A673 (cell line): ENCODE measurements at regions not wholly inside any gene's neighbourhood (a gene's known extent, or its start where the extent isn't known, plus 50 kb on each side); places are given as distances from the start of the nearest gene placed in this dataset.

Experiments
- BruUV-seq: library from RNA; stranded (reverse); fragments of 400-500 nt; replicated peaks from 2 replicates; lab custom pipeline; 2021; lab: Mats Ljungman, UMichigan
- CTCF ChIA-PET: fragments of 300-600 bp; sonication (Branson Sonifier 250); formaldehyde crosslinking; loops from one replicate; lab custom pipeline; 2022; ENCODE audit warnings: antibody characterized with exemption; lab: Charles Lee
- POLR2A ChIA-PET: fragments of 300-600 bp; sonication (Branson Sonifier 250); formaldehyde crosslinking; loops from one replicate; lab custom pipeline; 2022; ENCODE audit warnings: antibody characterized with exemption; ENCODE audit not compliant: low non-redundant PET; lab: Charles Lee
- DNase-seq: peaks from one replicate; pipeline ENCODE4 v3.0.0-alpha.2; 2015; ENCODE audit warnings: low spot score
- H3K27ac ChIP-seq: fragments of 200-600 bp; sonication (generic); 2 replicates; pipeline ENCODE4 v1.5.1; 2016; ENCODE audit warnings: mixed run types, low read depth, mild to moderate bottlenecking, mixed read lengths, antibody characterized with exemption, low read length; ENCODE audit not compliant: poor library complexity, severe bottlenecking
- H3K27me3 ChIP-seq: fragments of 200-600 bp; sonication (generic); replicated peaks from 2 replicates; pipeline ENCODE4 v1.6.1; 2017; ENCODE audit warnings: mixed run types, low read depth, mild to moderate bottlenecking, mixed read lengths, antibody characterized with exemption, low read length; ENCODE audit not compliant: insufficient read depth, poor library complexity
- H3K36me3 ChIP-seq: fragments of 200-600 bp; sonication (generic); 2 replicates; pipeline ENCODE4 v1.6.1; 2016; ENCODE audit warnings: mixed run types, mild to moderate bottlenecking, mixed read lengths, antibody characterized with exemption, low read length; ENCODE audit not compliant: insufficient read depth, poor library complexity, severe bottlenecking
- H3K4me1 ChIP-seq: fragments of 200-600 bp; sonication (generic); 2 replicates; pipeline ENCODE4 v1.6.1; 2017; ENCODE audit warnings: mixed run types, mild to moderate bottlenecking, mixed read lengths, antibody characterized with exemption, low read length; ENCODE audit not compliant: insufficient read depth, poor library complexity, severe bottlenecking
- H3K4me3 ChIP-seq: fragments of 200-600 bp; sonication (generic); 2 replicates; pipeline ENCODE4 v1.5.1; 2016; ENCODE audit warnings: low read depth, mixed run types, mild to moderate bottlenecking, mixed read lengths, low read length; ENCODE audit not compliant: poor library complexity, severe bottlenecking
- H3K9me3 ChIP-seq: fragments of 200-600 bp; sonication (generic); 2 replicates; pipeline ENCODE4 v1.6.1; 2016; ENCODE audit warnings: mixed run types, low read depth, mild to moderate bottlenecking, mixed read lengths, antibody characterized with exemption, low read length; ENCODE audit not compliant: poor library complexity, severe bottlenecking
- EZH2 ChIP-seq: fragments of 200-600 bp; sonication (generic); IDR thresholded peaks from 2 replicates; pipeline ENCODE4 v1.6.1; 2017; ENCODE audit warnings: borderline replicate concordance, low read depth, mild to moderate bottlenecking, mixed read lengths, antibody characterized with exemption, low read length; ENCODE audit not compliant: poor library complexity, severe bottlenecking
- intact Hi-C: fragments of 100-400 bp; cut with micrococcal nuclease; formaldehyde crosslinking; loops from one replicate; pipeline ENCODE4 v1.10.0; 2022; ENCODE audit not compliant: unreplicated experiment
- TF ChIP-seq, protein P1 (sequence below): fragments of 300-800, 200-600 bp; sonication (generic); conservative IDR thresholded peaks from 2 replicates; pipeline ENCODE4 v1.5.1; 2017; ENCODE audit warnings: low read depth, mild to moderate bottlenecking, antibody characterized with exemption, low read length, moderate library complexity, mixed read lengths

DNA sequence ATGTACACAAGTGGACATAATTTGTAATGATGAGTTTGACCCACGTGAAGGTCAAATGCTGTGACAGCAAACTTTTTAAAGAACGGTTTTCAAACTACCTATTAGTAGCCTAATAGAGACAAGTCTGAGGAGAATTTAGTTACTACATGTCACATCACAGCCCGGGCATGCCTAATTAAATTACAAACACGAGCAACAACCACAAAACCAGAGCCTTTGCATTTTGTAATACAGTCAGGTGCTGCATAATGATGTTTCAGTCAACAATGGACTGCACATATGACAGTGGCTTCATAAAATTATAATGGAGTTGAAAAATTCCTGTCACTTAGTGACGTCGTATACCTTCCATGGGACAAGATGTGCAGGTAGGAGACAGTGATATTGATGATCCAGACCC lies 274.5 kb downstream of the DACT1 start:
- Histone ChIP-seq H3K36me3 (no peaks in the 10 kb centered on the region), H3K27ac (no peak overlapping the region), H3K27me3 (no peaks in the 10 kb centered on the region), H3K4me1 (no peaks in the 10 kb centered on the region), H3K4me3 (no peak overlapping the region), H3K9me3 (no peaks in the 10 kb centered on the region)
- TF ChIP-seq EZH2: no peak
- TF ChIP-seq, protein P1, sequence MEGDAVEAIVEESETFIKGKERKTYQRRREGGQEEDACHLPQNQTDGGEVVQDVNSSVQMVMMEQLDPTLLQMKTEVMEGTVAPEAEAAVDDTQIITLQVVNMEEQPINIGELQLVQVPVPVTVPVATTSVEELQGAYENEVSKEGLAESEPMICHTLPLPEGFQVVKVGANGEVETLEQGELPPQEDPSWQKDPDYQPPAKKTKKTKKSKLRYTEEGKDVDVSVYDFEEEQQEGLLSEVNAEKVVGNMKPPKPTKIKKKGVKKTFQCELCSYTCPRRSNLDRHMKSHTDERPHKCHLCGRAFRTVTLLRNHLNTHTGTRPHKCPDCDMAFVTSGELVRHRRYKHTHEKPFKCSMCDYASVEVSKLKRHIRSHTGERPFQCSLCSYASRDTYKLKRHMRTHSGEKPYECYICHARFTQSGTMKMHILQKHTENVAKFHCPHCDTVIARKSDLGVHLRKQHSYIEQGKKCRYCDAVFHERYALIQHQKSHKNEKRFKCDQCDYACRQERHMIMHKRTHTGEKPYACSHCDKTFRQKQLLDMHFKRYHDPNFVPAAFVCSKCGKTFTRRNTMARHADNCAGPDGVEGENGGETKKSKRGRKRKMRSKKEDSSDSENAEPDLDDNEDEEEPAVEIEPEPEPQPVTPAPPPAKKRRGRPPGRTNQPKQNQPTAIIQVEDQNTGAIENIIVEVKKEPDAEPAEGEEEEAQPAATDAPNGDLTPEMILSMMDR: no peak
- CTCF ChIA-PET: no interaction called here
- POLR2A ChIA-PET: no interaction called here
- DNase-seq: no peak
- no TSS peak for BruUV-seq
- intact Hi-C loops: no loop called here

GRCh38 chr14:58912799-58913432 lies 275.2 kb downstream of the DACT1 start:
- DNase-seq: no peak
- POLR2A ChIA-PET: no interaction called here
- intact Hi-C loops: no loop called here
- Histone ChIP-seq H3K36me3 (no peaks in the 10 kb centered on the region), H3K27me3 (no peaks in the 10 kb centered on the region), H3K4me1 (no peaks in the 10 kb centered on the region), H3K9me3 (no peaks in the 10 kb centered on the region), H3K27ac (no peak overlapping the region), H3K4me3 (no peak overlapping the region)
- no TSS peak for BruUV-seq
- CTCF ChIA-PET: no interaction called here
- TF ChIP-seq EZH2: no peak
- TF ChIP-seq, protein P1: no peak

- CTCF ChIA-PET: no interaction called here
- TF ChIP-seq, protein P1: no peak
- TF ChIP-seq EZH2: no peak
Measured at GRCh38 chr14:58914279-58914855, 274.1 kb upstream of the DAAM1 start.

More at GRCh38 chr14:58914279-58914855, 274.1 kb upstream of the DAAM1 start:
- H3K36me3 ChIP-seq: no peaks in the 10 kb centered on the region
- H3K4me3 ChIP-seq: no peak overlapping the region
- POLR2A ChIA-PET: no interaction called here
- H3K4me1 ChIP-seq: peaks cover 11% of the 10 kb centered on the region
- BruUV-seq: no TSS peak
- H3K27ac ChIP-seq: no peak overlapping the region
- intact Hi-C loops: no loop called here
- DNase-seq: no peak
- H3K9me3 ChIP-seq: no peaks in the 10 kb centered on the region
- H3K27me3 ChIP-seq: no peaks in the 10 kb centered on the region
